GM19035 (cell line): ENCODE measurements at regions not wholly inside any gene's neighbourhood (a gene's known extent, or its start where the extent isn't known, plus 50 kb on each side); places are given as distances from the start of the nearest gene placed in this dataset.
"Not testable (repeated sequence)": the region's sequence is repeated elsewhere in the genome, so short reads cannot be mapped to it uniquely, and the experiment has no call there.

Source experiments
- ATAC-seq: cut with Tn5 transposase; IDR thresholded peaks from one replicate; pipeline ENCODE4 v1.9.1; 2021; ENCODE audit not compliant: unreplicated experiment

DNA sequence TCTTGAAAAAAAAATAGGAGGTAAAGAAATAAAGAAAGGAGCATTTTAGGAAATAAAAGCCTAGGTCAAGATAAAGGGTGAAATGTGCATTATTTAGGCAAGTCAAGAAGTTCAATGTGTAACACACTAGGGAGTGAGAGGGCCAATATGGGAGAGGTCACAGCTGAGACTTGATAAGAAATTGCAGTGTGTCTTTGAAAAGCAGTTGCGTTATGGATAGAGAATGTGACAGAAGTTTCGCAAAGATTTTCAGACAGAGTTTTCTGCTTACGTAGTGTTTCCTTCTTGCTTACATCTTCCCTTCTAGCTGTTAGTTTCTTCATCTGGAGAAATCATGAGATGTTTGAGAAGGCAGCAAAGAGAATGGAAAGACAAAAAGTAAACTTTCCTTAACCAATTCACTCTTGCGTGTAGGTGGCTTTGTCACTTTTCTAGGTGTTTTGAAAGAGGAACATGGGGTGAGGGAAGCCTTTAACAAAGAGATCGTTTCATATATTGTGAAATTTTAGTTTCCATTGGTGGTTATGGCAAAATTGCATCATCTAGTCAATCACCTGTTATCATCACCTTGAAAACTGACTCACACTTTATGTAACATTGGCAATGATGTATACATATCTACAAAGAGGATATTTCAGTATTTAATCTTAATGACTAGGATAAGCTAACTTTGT is 975.5 kb downstream of the OLFM4 start:
- ATAC-seq = no peak

GRCh38 chr13:54016542-54016941 is 987.9 kb downstream of the OLFM4 start:
- ATAC-seq = no peak

GRCh38 chr13:54018485-54018884 is 989.9 kb downstream of the OLFM4 start:
- no peak for ATAC-seq

- ATAC-seq = peak; percentile 99
Measured at GRCh38 chr13:54029226-54029625, 1000.6 kb downstream of the OLFM4 start.

- ATAC-seq = no peak
Measured at GRCh38 chr13:54029720-54030119, 1001.1 kb downstream of the OLFM4 start.

GRCh38 chr13:54033323-54033861 is 1004.8 kb downstream of the OLFM4 start:
- ATAC-seq = no peak

GRCh38 chr13:54034047-54034446 is 1005.4 kb downstream of the OLFM4 start:
- ATAC-seq = no peak

GRCh38 chr13:54057416-54057815 is 1028.8 kb downstream of the OLFM4 start:
- not testable (repeated sequence) for ATAC-seq

DNA sequence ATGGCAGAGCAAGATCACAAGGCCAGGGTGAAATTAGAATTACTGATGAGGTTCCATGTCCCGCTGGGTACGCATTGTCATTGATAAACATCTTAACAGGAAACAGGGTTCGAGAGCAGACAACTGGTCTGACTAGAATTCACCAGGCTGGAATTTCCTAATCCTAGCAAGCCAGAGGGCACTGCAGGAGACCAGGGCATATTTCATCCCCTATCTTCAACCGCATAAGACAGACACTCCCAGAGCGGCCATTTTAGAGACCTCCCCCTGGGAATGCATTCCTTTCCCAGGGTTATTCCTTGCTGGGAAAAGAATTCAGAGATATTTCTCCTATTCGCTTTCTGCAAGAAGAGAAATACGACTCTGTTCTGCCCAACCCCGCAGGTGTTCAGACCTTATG is 1041.3 kb downstream of the OLFM4 start:
- ATAC-seq = not testable (repeated sequence)

DNA sequence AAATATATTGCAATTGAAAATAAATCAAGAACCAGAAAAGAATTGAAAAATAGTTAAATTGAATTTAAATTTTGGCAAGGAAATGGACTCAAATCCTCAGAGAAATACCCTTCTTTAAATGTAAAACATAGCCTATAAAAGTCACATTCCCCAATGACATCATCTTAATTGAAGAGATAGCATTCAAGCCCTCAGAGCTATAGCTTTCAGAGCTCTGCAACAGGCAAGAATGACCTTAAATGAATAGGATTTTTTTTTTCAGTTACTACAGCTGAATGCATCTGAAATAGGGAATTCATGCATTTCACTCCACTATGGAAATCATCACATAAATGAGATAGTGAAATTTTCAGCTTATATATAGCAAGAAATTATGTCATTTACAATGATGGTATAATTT is 1049.0 kb downstream of the OLFM4 start:
- no peak for ATAC-seq

DNA sequence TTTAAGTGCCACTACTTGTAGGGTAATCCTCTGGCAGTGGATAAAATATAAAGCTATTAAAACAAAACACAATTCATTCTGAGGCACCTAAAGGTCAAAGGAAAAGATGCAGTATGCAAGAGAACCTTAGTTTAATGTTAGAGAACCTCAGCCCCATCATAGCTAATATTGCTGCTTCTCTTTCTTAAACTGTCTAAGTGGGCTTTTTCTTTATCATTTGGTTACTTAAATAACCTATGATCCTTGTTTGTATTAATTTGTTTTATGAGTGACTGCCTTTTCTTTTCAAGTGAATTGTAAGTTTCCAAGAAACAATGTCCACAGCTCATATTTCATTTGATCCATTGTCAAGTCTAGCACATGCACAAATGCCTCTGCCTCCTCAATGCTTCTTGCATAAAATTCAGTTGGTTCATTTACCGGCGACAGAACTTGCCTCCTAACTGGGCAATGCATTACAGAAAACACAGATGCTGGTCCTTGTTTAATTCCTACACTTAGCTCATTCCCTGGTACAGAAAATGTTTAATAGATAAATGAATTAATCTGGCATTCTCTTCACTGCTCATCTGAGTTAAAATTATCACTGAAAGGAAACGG is 1049.8 kb downstream of the OLFM4 start:
- no peak for ATAC-seq

DNA sequence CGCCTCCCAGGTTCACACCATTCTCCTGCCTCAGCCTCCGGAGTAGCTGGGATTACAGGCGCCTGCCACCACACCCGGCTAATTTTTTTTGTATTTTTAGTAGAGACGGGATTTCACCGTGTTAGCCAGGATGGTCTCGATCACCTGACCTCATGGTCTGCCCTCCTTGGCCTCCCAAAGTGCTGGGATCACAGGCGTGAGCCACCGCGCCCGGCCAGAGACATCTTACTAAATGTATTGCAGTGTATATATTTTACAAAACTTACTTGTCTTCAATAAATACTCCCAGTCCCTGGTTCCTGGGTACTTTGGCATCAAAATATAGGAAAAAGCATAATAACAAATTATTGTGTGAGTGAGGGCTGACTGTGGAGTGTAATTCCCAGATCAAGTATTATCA is 1053.7 kb downstream of the OLFM4 start:
- ATAC-seq = not testable (repeated sequence)

GRCh38 chr13:54091884-54092283 is 1063.3 kb downstream of the OLFM4 start:
- no peak for ATAC-seq

DNA sequence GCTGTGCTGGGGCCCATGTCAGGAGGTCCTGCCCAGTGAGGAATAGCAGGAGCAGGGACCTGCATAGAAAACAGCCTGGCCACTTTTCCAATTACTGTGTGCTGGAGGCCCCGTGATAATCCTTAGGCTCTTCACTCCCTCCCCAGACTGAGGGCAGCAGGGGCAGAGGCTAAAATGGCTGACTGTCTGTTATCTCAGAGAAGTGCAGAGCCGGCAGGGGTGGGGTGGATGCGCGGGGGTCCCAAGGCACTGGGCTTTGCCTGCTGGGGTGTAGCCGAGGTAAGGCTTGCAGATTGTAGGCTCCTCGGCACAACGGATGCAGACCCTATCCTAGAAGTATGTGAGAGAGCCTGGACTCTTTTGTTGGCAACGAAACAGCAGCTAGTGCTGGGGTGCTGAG is 1064.1 kb downstream of the OLFM4 start:
- no peak for ATAC-seq

DNA sequence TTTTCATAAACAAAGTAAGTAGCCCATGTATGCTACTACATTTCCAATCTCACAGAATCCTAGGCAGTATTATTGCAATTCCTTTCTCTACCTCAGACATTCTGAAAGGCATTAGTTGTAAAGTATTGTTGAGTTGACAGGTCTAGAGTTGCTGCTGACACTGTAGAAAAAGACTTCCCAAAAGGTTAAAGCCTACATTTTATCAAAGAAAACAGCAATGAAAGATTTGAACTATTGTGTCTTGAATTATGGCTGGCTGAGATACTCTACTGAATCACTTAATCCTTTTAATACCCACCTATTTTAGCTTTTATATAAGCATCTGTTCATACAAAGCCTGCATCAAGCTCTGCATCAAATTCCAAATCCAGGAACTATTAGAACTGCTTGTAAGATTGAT is 1082.0 kb downstream of the OLFM4 start:
- no peak for ATAC-seq

- no peak for ATAC-seq
Measured at GRCh38 chr13:54124700-54125099, 1096.1 kb downstream of the OLFM4 start.

GRCh38 chr13:54130931-54131330 is 1102.3 kb downstream of the OLFM4 start:
- not testable (repeated sequence) for ATAC-seq

- not testable (repeated sequence) for ATAC-seq
Measured at GRCh38 chr13:54131433-54131832, 1102.8 kb downstream of the OLFM4 start.

DNA sequence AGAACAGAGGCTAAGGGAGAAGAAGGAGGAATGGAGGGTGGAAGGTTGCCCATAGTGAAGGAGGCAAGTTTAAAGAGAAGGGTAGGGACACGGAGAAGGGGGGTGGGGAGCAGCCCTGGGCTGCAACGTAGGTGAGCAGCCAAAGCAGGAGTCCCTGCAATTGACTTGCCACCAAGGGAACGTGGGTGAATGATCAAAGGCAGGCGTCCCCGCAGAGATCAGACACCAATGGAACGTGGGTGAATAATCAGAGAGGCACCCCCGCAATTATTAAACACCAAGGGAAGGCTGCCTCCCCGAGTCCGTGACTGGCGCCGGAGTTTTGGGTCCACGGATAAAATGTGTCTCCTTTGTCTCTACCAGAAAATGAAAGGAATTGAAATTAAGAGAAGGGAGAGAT is 1103.5 kb downstream of the OLFM4 start:
- not testable (repeated sequence) for ATAC-seq

DNA sequence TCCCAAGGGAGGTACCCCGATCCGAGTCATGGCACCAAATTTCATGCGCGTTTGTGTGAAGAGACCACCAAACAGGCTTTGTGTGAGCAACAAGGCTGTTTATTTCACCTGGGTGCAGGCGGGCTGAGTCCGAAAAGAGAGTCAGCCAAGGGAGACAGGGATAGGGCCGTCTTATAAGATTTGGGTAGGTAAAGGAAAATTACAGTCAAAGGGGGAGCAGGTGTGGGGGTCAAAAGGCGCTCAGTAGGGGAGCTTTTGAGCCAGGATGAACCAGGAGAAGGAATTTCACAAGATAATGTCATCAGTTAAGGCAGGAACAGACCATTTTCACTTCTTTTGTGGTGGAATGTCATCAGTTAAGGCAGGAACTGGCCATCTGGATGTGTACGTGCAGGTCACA is 1104.1 kb downstream of the OLFM4 start:
- not testable (repeated sequence) for ATAC-seq

DNA sequence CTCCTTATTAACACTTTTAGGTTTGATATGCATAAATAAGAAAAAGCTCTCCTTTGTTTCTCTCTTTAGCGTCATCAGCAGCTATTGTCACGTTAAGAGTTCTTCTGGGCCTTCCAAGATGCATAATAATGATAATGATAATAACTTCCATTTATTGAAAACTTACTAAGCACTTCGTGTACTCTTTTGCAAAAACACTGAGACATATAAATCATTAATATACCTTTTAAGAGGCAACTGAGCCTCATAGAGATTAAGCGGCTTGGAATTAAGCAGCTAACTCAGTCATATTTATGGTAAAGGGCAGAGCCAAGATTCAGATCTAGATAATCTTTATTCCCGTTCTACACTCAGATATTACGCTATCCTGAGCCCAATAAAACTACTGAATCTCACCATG is 1105.1 kb downstream of the OLFM4 start:
- ATAC-seq = no peak

GRCh38 chr13:54144828-54145227 is 1116.2 kb downstream of the OLFM4 start:
- no peak for ATAC-seq

GRCh38 chr13:54150851-54151250 is 1122.2 kb downstream of the OLFM4 start:
- ATAC-seq = no peak
